ENCODE measurements at regions not wholly inside any gene's neighbourhood (a gene's known extent, or its start where the extent isn't known, plus 50 kb on each side); places are given as distances from the start of the nearest gene placed in this dataset.

DNA sequence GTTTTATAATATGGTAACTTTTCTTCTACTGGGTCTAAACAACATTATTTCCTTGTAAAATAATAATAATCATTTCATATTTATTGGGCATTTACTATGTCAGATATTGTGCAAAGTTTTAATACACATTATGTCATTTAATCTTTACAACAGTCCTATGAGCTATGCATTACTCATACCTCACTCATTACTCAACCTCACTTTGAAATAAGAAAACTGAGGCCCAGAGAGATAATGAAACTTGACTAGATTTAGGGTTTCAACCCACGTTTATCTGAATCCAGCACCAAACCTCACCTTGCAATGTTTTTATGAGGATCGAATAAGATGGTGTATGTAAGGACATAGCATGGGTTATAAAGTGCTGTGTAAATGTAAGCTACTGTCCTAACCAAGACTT lies 153.2 kb upstream of the SLC13A1 start:
- TF ChIP-seq POLR2A (IDR thresholded peaks at IDR 0.05; ENCODE audit: low read depth, low read length) (no peak), CEBPB (IDR thresholded peaks at IDR 0.05; ENCODE audit: low read depth, low read length) (no peak), BHLHE40 (IDR thresholded peaks at IDR 0.05; ENCODE audit: low read depth, low read length) (no peak), MAFK (IDR thresholded peaks at IDR 0.05; ENCODE audit: low read depth, low read length) (no peak), RAD21 (IDR thresholded peaks at IDR 0.05; ENCODE audit: low read length) (no peak), RCOR1 (IDR thresholded peaks at IDR 0.05; ENCODE audit: insufficient replicate concordance, low read length) (no peak), RFX5 (IDR thresholded peaks at IDR 0.05; ENCODE audit: low read depth, low read length) (no peak), SMC3 (IDR thresholded peaks at IDR 0.05; ENCODE audit: low read depth, low read length) (no peak), MAZ (IDR thresholded peaks at IDR 0.05; ENCODE audit: borderline replicate concordance, low read depth, low read length) (no peak), NFE2L2 (IDR thresholded peaks at IDR 0.05; ENCODE audit: low read depth, low read length) (no peak)
- TF ChIP-seq, protein P1, sequence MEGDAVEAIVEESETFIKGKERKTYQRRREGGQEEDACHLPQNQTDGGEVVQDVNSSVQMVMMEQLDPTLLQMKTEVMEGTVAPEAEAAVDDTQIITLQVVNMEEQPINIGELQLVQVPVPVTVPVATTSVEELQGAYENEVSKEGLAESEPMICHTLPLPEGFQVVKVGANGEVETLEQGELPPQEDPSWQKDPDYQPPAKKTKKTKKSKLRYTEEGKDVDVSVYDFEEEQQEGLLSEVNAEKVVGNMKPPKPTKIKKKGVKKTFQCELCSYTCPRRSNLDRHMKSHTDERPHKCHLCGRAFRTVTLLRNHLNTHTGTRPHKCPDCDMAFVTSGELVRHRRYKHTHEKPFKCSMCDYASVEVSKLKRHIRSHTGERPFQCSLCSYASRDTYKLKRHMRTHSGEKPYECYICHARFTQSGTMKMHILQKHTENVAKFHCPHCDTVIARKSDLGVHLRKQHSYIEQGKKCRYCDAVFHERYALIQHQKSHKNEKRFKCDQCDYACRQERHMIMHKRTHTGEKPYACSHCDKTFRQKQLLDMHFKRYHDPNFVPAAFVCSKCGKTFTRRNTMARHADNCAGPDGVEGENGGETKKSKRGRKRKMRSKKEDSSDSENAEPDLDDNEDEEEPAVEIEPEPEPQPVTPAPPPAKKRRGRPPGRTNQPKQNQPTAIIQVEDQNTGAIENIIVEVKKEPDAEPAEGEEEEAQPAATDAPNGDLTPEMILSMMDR (conservative IDR thresholded peaks at IDR 0.05; ENCODE audit: low read depth, low read length) = no peak
- TF ChIP-seq, protein P2, sequence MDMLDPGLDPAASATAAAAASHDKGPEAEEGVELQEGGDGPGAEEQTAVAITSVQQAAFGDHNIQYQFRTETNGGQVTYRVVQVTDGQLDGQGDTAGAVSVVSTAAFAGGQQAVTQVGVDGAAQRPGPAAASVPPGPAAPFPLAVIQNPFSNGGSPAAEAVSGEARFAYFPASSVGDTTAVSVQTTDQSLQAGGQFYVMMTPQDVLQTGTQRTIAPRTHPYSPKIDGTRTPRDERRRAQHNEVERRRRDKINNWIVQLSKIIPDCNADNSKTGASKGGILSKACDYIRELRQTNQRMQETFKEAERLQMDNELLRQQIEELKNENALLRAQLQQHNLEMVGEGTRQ (IDR thresholded peaks at IDR 0.05; ENCODE audit: low read depth, low read length) = no peak
- TF ChIP-seq, protein P3, sequence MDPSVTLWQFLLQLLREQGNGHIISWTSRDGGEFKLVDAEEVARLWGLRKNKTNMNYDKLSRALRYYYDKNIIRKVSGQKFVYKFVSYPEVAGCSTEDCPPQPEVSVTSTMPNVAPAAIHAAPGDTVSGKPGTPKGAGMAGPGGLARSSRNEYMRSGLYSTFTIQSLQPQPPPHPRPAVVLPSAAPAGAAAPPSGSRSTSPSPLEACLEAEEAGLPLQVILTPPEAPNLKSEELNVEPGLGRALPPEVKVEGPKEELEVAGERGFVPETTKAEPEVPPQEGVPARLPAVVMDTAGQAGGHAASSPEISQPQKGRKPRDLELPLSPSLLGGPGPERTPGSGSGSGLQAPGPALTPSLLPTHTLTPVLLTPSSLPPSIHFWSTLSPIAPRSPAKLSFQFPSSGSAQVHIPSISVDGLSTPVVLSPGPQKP (IDR thresholded peaks at IDR 0.05; ENCODE audit: borderline replicate concordance, low read depth, low read length) = no peak
